Karpas-422 (cell line): ENCODE measurements at regions not wholly inside any gene's neighbourhood (a gene's known extent, or its start where the extent isn't known, plus 50 kb on each side); places are given as distances from the start of the nearest gene placed in this dataset.
"Not testable (repeated sequence)": the region's sequence is repeated elsewhere in the genome, so short reads cannot be mapped to it uniquely, and the experiment has no call there.

Source experiments
- DNase-seq: peaks from one replicate; pipeline ENCODE4 v3.0.0-alpha.2; 2015
- H2AFZ ChIP-seq: fragments of 200-600 bp; sonication (generic); 2 replicates; pipeline ENCODE4 v1.6.1; 2014; ENCODE audit warnings: antibody characterized with exemption, low read length, mixed read lengths
- H3K27ac ChIP-seq: fragments of 200-600 bp; sonication (generic); 2 replicates; pipeline ENCODE4 v1.5.1; 2014; ENCODE audit warnings: mild to moderate bottlenecking, low read length, moderate library complexity
- H3K27me3 ChIP-seq: fragments of 200-600 bp; sonication (generic); 2 replicates; pipeline ENCODE4 v1.6.1; 2014; ENCODE audit warnings: low read length, mixed read lengths
- H3K36me3 ChIP-seq: fragments of 200-600 bp; sonication (generic); 2 replicates; pipeline ENCODE4 v1.6.1; 2014; ENCODE audit warnings: low read length, mixed read lengths; ENCODE audit not compliant: insufficient read depth
- H3K4me1 ChIP-seq: fragments of 200-600 bp; sonication (generic); 2 replicates; pipeline ENCODE4 v1.6.1; 2014; ENCODE audit warnings: mild to moderate bottlenecking, low read length, mixed read lengths
- H3K4me2 ChIP-seq: fragments of 200-600 bp; sonication (generic); 2 replicates; pipeline ENCODE4 v1.6.1; 2014; ENCODE audit warnings: low read length, low read depth, mild to moderate bottlenecking; ENCODE audit not compliant: poor library complexity, severe bottlenecking
- H3K4me3 ChIP-seq: fragments of 200-600 bp; sonication (generic); 2 replicates; pipeline ENCODE4 v1.5.1; 2014; ENCODE audit warnings: mild to moderate bottlenecking, antibody characterized with exemption, low read length, mixed read lengths
- H3K79me2 ChIP-seq: fragments of 200-600 bp; sonication (generic); 2 replicates; pipeline ENCODE4 v1.6.1; 2014; ENCODE audit warnings: mild to moderate bottlenecking, low read length, mixed read lengths
- H3K9ac ChIP-seq: fragments of 200-600 bp; sonication (generic); 2 replicates; pipeline ENCODE4 v1.6.0; 2014; ENCODE audit warnings: low read length
- H3K9me2 ChIP-seq: fragments of 200-600 bp; sonication (generic), shearing (Covaris generic); replicated peaks from 2 replicates; pipeline ENCODE4 v1.6.0; 2014; ENCODE audit warnings: mild to moderate bottlenecking, low read length, moderate library complexity; ENCODE audit not compliant: insufficient read depth
- H3K9me3 ChIP-seq: fragments of 300-700, 200-600 bp; sonication (generic); 2 replicates; pipeline ENCODE4 v1.6.1; 2014; ENCODE audit warnings: low read length, mixed read lengths
- H4K20me1 ChIP-seq: fragments of 200-600 bp; sonication (generic); 2 replicates; pipeline ENCODE4 v1.6.1; 2014; ENCODE audit warnings: mild to moderate bottlenecking, antibody characterized with exemption, low read length, low read depth; ENCODE audit not compliant: insufficient read depth

GRCh38 chr9:1538301-1538700 is 476.8 kb upstream of the SMARCA2 start:
- Histone ChIP-seq H3K36me3 (no peaks in the 10 kb centered on the region), H3K9me2 (no peaks in the 10 kb centered on the region), H3K4me2 (no peak overlapping the region), H3K9me3 (no peaks in the 10 kb centered on the region), H3K4me3 (no peak overlapping the region), H4K20me1 (no peaks in the 10 kb centered on the region), H3K79me2 (no peaks in the 10 kb centered on the region), H3K4me1 (no peaks in the 10 kb centered on the region), H3K27ac (no peak overlapping the region), H3K27me3 (no peaks in the 10 kb centered on the region), H3K9ac (no peak overlapping the region), H2AFZ (no peak overlapping the region)
- no peak for DNase-seq

GRCh38 chr9:1539216-1539615 is 475.9 kb upstream of the SMARCA2 start:
- DNase-seq, result no peak
- H3K27ac ChIP-seq, result no peak overlapping the region
- no peaks in the 10 kb centered on the region for H3K79me2 ChIP-seq
- no peaks in the 10 kb centered on the region for H3K9me2 ChIP-seq
- no peaks in the 10 kb centered on the region for H3K4me1 ChIP-seq
- no peak overlapping the region for H3K4me3 ChIP-seq
- no peak overlapping the region for H3K9ac ChIP-seq
- H3K4me2 ChIP-seq, result no peak overlapping the region
- no peaks in the 10 kb centered on the region for H3K27me3 ChIP-seq
- H4K20me1 ChIP-seq, result no peaks in the 10 kb centered on the region
- no peaks in the 10 kb centered on the region for H3K9me3 ChIP-seq
- no peaks in the 10 kb centered on the region for H3K36me3 ChIP-seq
- H2AFZ ChIP-seq, result no peak overlapping the region

- Histone ChIP-seq H3K27me3 (no peaks in the 10 kb centered on the region), H2AFZ (no peak overlapping the region), H3K9me2 (no peaks in the 10 kb centered on the region), H3K4me2 (no peak overlapping the region), H4K20me1 (no peaks in the 10 kb centered on the region), H3K4me3 (no peak overlapping the region), H3K9me3 (no peaks in the 10 kb centered on the region), H3K36me3 (no peaks in the 10 kb centered on the region), H3K27ac (no peak overlapping the region), H3K4me1 (no peaks in the 10 kb centered on the region), H3K9ac (no peak overlapping the region), H3K79me2 (no peaks in the 10 kb centered on the region)
- DNase-seq, result peak; percentile 23
These were observed 464.5 kb upstream of the SMARCA2 start for GRCh38 chr9:1550636-1551035.

GRCh38 chr9:1554081-1555035 is 460.8 kb upstream of the SMARCA2 start:
- Histone ChIP-seq H4K20me1 (no peaks in the 10 kb centered on the region), H2AFZ (no peak overlapping the region), H3K4me1 (no peaks in the 10 kb centered on the region), H3K4me2 (no peak overlapping the region), H3K27me3 (no peaks in the 10 kb centered on the region), H3K4me3 (no peak overlapping the region), H3K36me3 (no peaks in the 10 kb centered on the region), H3K27ac (no peak overlapping the region), H3K9me2 (no peaks in the 10 kb centered on the region), H3K9ac (no peak overlapping the region), H3K79me2 (no peaks in the 10 kb centered on the region), H3K9me3 (no peaks in the 10 kb centered on the region)
- no peak for DNase-seq

- H3K4me1 ChIP-seq, H3K79me2 ChIP-seq, H3K4me2 ChIP-seq, H3K4me3 ChIP-seq, H2AFZ ChIP-seq, H3K9me2 ChIP-seq, H4K20me1 ChIP-seq, H3K27me3 ChIP-seq, H3K27ac ChIP-seq, DNase-seq, H3K36me3 ChIP-seq, H3K9me3 ChIP-seq, H3K9ac ChIP-seq: not testable (repeated sequence)
These were observed 456.5 kb upstream of the SMARCA2 start for GRCh38 chr9:1558666-1559065.

GRCh38 chr9:1575939-1576338 is 439.2 kb upstream of the SMARCA2 start:
- H3K4me3 ChIP-seq, result no peak overlapping the region
- DNase-seq, result no peak
- H3K9ac ChIP-seq, result no peak overlapping the region
- no peaks in the 10 kb centered on the region for H3K4me1 ChIP-seq
- no peak overlapping the region for H2AFZ ChIP-seq
- H3K4me2 ChIP-seq, result no peak overlapping the region
- H3K27ac ChIP-seq, result no peak overlapping the region
- H3K27me3 ChIP-seq, result no peaks in the 10 kb centered on the region
- no peaks in the 10 kb centered on the region for H3K9me2 ChIP-seq
- H4K20me1 ChIP-seq, result no peaks in the 10 kb centered on the region
- H3K36me3 ChIP-seq, result no peaks in the 10 kb centered on the region
- no peaks in the 10 kb centered on the region for H3K9me3 ChIP-seq
- H3K79me2 ChIP-seq, result no peaks in the 10 kb centered on the region

- no peak overlapping the region for H3K27ac ChIP-seq
- no peak overlapping the region for H3K4me2 ChIP-seq
- H3K9ac ChIP-seq, result no peak overlapping the region
These were observed 434.9 kb upstream of the SMARCA2 start for GRCh38 chr9:1580215-1580614.

GRCh38 chr9:1581926-1582325 is 433.2 kb upstream of the SMARCA2 start:
- no peaks in the 10 kb centered on the region for H3K9me2 ChIP-seq
- no peak overlapping the region for H3K4me2 ChIP-seq
- no peaks in the 10 kb centered on the region for H3K27me3 ChIP-seq
- no peak for DNase-seq
- H3K27ac ChIP-seq, result no peak overlapping the region
- H3K36me3 ChIP-seq, result no peaks in the 10 kb centered on the region
- no peaks in the 10 kb centered on the region for H3K9me3 ChIP-seq
- no peaks in the 10 kb centered on the region for H3K79me2 ChIP-seq
- no peak overlapping the region for H3K4me3 ChIP-seq
- no peaks in the 10 kb centered on the region for H4K20me1 ChIP-seq
- no peaks in the 10 kb centered on the region for H3K4me1 ChIP-seq
- H2AFZ ChIP-seq, result no peak overlapping the region
- H3K9ac ChIP-seq, result no peak overlapping the region

More at GRCh38 chr9:1580215-1580614, 434.9 kb upstream of the SMARCA2 start:
- H4K20me1 ChIP-seq, result no peaks in the 10 kb centered on the region
- DNase-seq, result no peak
- no peak overlapping the region for H2AFZ ChIP-seq
- H3K9me2 ChIP-seq, result no peaks in the 10 kb centered on the region
- H3K4me1 ChIP-seq, result no peaks in the 10 kb centered on the region
- H3K36me3 ChIP-seq, result no peaks in the 10 kb centered on the region
- H3K79me2 ChIP-seq, result no peaks in the 10 kb centered on the region
- H3K9me3 ChIP-seq, result no peaks in the 10 kb centered on the region
- no peaks in the 10 kb centered on the region for H3K27me3 ChIP-seq
- no peak overlapping the region for H3K4me3 ChIP-seq
